HG02571 (cell line): ENCODE measurements at regions not wholly inside any gene's neighbourhood (a gene's known extent, or its start where the extent isn't known, plus 50 kb on each side); places are given as distances from the start of the nearest gene placed in this dataset.

Source experiments
- ATAC-seq: cut with Tn5 transposase; IDR thresholded peaks from one replicate; pipeline ENCODE4 v1.9.1; 2021; ENCODE audit warnings: mild to moderate bottlenecking, moderate library complexity; ENCODE audit not compliant: unreplicated experiment

GRCh38 chr6:95240514-95240913, 336.8 kb upstream of the MANEA start:
- ATAC-seq, result no peak

GRCh38 chr6:95242560-95242959, 334.8 kb upstream of the MANEA start:
- no peak for ATAC-seq

DNA sequence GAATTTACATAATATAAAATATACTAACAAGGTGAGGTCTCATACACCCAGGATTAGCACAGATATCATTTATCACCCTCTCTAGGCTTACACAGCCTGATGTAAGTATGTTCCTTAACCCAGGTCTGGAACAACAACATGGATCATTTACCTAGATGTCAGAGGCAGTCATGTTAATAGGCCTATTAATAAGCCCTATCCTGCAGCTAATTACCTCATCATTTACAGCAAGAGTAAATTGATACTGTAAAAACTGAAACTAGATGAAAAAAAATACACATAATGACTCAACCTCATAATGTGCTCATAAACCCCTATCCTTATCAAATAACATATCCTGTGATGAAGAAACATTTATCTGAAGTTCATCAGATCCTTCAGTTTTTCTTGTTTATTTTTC, 334.3 kb upstream of the MANEA start:
- ATAC-seq, result no peak

DNA sequence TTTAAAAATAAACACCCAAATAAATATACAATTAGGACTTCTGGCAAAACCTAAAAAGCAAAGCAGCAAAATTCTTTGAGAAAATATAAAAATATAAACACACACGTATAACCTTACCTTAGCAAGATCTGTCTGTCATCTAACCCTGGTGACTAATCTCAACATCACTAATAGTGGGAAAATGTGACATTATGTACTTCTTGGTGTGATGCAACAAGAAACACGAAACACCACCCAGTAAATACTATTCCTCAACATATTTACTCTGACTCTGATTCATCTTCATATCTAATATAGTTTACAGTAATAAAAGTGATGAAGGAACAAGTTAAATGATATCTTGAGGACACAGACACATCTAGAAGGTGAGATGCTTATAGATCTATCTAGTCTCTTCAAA, 332.6 kb upstream of the MANEA start:
- ATAC-seq, result no peak

GRCh38 chr6:95248499-95248898, 328.8 kb upstream of the MANEA start:
- ATAC-seq, result no peak

DNA sequence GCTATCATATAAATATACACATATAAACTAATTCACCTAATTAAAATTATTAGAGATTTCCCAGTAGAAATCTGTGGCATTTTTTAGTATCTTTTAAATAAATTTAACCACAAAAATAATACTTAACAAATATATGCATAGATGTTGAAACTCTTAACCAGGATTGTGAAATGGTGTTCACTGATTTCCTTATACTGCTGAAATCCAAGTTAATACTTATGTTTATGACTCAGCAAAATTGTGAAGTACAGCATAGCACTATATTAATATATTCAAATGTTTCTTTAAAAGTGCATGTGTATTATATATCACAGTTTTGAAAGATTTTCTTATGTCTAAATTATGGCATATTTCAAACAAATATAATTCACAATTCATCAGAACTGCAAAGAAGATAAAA, 328.2 kb upstream of the MANEA start:
- no peak for ATAC-seq

- ATAC-seq, result no peak
These were observed 327.7 kb upstream of the MANEA start for GRCh38 chr6:95249661-95250060.

DNA sequence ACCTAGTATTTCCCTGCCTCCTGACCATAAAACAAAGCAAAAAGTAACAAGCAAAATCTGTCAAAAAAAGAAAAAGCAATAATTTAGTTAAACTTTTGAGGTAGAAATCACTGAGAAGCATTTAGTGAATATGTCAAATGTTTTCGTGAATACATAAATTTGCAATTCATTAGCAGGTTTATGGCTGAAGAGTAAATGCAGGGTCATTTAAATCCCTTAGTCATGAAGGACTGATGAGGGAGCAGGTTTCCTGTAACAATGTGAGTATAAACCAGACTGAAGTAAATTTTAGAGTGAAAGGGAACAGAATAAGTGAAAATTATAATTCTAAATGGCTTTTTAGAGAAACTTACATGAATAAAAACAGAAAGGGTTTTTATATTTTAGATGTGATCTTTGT, 313.5 kb upstream of the MANEA start:
- no peak for ATAC-seq

DNA sequence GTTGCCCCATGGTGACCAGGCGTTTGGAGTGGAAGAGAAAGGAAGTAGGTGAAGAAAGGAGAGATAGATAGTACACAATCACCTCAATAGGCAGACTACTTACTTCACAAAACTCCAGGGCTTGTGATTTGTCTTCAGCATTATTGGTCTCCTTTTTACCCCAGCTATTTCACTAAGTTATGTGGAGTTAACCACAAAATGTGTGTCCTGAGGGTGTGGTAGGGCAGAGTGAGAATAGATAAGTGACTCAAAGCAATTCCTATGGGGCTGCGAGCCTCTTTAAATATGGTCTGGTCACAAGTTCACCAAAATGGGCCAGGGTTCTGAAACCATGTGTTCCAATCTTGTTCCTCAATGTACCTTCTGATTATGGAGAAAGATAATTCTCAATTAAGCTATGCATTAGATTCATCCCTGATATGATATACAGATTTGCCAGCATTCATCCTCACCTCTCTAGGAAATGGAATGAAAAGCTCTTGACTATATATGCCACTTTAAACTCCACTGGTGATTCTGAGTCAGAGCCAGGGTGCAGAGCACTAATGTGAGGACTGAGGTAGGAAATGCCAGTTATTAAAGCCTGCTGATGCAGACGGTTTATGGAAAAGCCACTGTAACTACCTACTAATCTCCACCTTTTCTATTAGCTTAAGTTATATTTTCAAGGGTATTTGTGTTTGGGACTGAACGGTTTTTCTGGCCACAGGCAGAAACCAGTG, 310.6 kb upstream of the MANEA start:
- no peak for ATAC-seq

DNA sequence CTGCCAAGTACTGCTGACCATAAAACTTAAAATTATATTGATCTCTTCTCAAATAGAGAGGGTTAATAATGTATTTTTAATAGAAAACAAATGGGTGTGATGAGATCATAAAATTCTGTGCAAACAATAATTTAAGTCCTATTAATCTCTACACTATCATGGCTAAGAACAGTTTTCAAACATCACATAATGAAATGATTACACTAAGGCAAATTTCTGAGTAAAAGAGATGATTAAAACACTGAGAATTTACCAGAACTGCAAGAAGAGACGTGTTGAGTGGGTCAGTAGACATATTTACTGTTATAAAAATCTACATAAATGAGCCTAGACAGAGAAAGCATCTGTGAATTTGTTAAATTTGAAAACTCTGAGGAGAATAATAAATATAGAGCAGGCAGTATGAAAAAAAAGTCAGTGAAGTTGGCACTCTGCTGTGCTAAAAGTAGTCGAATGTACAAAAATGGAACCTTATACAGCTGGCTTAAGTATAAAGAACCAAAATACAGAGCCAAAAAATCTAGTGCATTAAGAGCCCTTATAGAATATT, 302.6 kb upstream of the MANEA start:
- ATAC-seq, result no peak

DNA sequence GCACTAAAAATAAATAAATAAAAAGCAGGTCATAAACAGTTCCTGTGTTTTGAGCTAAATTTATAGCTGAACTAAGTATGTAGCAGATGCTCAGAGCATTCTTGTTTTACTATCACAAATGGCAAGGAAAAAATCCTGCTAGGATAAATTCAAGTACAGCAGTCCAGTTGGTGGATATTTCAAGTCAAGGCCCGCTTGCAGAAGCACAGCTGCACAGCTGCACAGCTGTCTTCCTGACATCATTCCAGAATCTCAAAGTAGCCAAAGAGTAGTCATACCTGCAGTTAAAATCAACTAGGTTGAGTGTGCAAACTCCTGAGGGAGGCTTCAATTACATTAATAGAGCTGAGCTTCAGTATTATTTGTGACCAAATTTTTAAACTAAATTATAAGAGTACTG, 297.7 kb upstream of the MANEA start:
- ATAC-seq, result no peak

DNA sequence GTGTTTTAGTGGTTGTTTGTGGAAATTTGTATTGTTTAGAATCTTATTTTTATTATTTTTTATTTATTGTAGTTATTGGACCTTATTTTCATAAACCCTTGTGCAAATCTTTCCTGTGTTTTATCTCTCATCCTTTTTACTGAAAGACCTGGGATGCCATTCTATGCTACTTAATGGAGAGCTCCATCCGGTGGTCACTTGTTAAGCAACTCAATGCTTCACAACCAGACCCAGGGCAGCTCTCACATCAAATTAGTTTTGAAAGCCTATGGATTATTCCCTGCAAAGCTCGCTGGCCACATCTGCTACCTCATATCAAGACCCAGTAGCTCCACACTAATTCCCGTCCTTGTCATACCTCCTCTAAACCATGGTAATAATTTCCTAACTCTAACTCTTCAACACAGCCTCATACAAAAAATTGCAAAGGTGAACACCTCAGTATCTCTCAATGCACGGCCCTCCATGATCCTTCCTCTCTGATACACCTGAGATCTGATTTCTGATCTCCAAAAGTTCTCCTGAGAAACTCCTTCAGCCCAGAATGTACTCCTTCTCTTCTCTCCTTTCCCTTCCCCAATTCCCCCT, 296.6 kb upstream of the MANEA start:
- ATAC-seq, result no peak

GRCh38 chr6:95285881-95286280, 291.5 kb upstream of the MANEA start:
- ATAC-seq, result no peak

DNA sequence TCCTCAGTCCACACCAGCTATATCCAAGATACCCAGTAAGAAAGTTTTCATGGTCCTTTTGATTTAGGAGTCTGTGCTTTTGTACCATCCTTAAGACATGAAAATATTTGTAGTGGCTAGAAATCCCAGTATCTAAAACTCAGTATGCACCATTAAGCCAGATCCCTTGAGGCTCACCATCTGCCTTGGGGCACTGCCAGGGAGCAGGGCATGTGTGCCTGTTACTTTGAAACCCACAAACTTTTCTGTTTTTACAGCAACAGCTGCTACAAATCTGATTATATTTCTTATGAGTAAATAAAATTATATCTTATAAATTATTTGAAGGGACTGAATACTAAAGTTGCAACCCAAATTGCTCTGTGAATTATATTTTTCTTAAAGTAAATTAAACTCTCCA, 290.5 kb upstream of the MANEA start:
- no peak for ATAC-seq

- ATAC-seq, result no peak
These were observed 289.1 kb upstream of the MANEA start for GRCh38 chr6:95288251-95288650.

- no peak for ATAC-seq
These were observed 285.3 kb upstream of the MANEA start for GRCh38 chr6:95292011-95292410.

- ATAC-seq, result no peak
These were observed 284.1 kb upstream of the MANEA start for GRCh38 chr6:95293257-95293656.

- ATAC-seq, result no peak
These were observed 283.3 kb upstream of the MANEA start for GRCh38 chr6:95294043-95294442.

DNA sequence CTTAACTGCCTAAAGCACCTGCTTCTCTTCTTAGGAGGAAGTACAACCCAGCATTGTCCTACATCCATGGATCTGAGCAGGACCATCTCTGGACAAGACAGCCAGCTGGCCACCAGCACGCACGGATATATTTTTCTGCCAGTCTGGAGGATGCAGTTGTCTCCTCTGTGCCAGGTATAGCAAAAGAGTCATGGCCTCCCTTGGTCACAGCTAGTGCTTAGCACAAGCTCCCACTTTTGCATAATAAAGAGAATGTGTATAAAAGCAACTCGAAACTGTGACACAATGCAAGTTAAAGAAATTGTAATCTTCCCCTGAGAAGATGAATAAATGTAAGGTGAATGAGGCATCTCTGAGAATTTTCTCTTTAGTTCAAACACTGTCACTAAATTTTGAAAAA, 267.8 kb upstream of the MANEA start:
- ATAC-seq, result no peak

GRCh38 chr6:95318137-95318536, 259.2 kb upstream of the MANEA start:
- no peak for ATAC-seq

- no peak for ATAC-seq
These were observed 256.2 kb upstream of the MANEA start for GRCh38 chr6:95321126-95321525.

DNA sequence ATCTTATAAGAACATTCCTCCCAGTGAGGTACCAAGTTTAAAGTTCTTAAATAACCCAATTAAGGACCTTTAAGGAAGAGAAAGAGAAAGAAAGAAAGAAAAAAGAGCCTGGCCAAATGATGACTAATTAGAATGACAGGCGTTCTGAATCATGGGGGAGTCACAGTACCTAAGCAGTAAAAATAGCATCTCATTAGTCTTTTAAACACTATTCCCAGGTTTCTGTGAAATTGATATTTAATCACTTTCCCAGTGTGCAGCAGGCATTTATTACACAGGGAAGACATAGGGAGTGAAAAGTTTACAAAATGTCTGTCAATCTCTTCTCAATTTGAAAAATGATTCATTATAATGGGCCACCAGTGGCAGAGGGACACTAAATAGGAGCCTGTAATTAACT, 251.4 kb upstream of the MANEA start:
- no peak for ATAC-seq

GRCh38 chr6:95328231-95328630, 249.1 kb upstream of the MANEA start:
- no peak for ATAC-seq
